NCI-H748 (cell line): ENCODE measurements at regions not wholly inside any gene's neighbourhood (a gene's known extent, or its start where the extent isn't known, plus 50 kb on each side); places are given as distances from the start of the nearest gene placed in this dataset.
"Not testable (repeated sequence)": the region's sequence is repeated elsewhere in the genome, so short reads cannot be mapped to it uniquely, and the experiment has no call there.

ENCODE experiments used
- DNase-seq: peaks from one replicate; lab custom pipeline; 2025; ENCODE audit not compliant: unreplicated experiment; lab: John Stamatoyannopoulos, UW

- no peak for DNase-seq
These were observed 207.7 kb downstream of the RAP2B start for GRCh38 chr3:153369561-153370374.

- no peak for DNase-seq
These were observed 208.7 kb downstream of the RAP2B start for GRCh38 chr3:153370680-153371079.

GRCh38 chr3:153372326-153372725, 210.3 kb downstream of the RAP2B start:
- DNase-seq: no peak

GRCh38 chr3:153373606-153374005, 211.6 kb downstream of the RAP2B start:
- DNase-seq: no peak

- DNase-seq: not testable (repeated sequence)
These were observed 216.3 kb downstream of the RAP2B start for GRCh38 chr3:153378366-153378765.

GRCh38 chr3:153379516-153379915, 217.5 kb downstream of the RAP2B start:
- DNase-seq: no peak

GRCh38 chr3:153385343-153385742, 223.3 kb downstream of the RAP2B start:
- no peak for DNase-seq

- no peak for DNase-seq
These were observed 230.3 kb downstream of the RAP2B start for GRCh38 chr3:153392363-153392762.

- no peak for DNase-seq
These were observed 232.0 kb downstream of the RAP2B start for GRCh38 chr3:153394017-153394416.

- DNase-seq: no peak
These were observed 234.6 kb downstream of the RAP2B start for GRCh38 chr3:153396581-153396980.

GRCh38 chr3:153397794-153398193, 235.8 kb downstream of the RAP2B start:
- no peak for DNase-seq

GRCh38 chr3:153399636-153400035, 237.6 kb downstream of the RAP2B start:
- no peak for DNase-seq

GRCh38 chr3:153400641-153401040, 238.6 kb downstream of the RAP2B start:
- no peak for DNase-seq

- no peak for DNase-seq
These were observed 242.1 kb downstream of the RAP2B start for GRCh38 chr3:153404157-153404556.

- DNase-seq: not testable (repeated sequence)
These were observed 243.3 kb downstream of the RAP2B start for GRCh38 chr3:153405320-153405719.

- DNase-seq: no peak
These were observed 248.5 kb downstream of the RAP2B start for GRCh38 chr3:153410517-153410916.

GRCh38 chr3:153414982-153415381, 253.0 kb downstream of the RAP2B start:
- no peak for DNase-seq

- DNase-seq: no peak
These were observed 260.3 kb downstream of the RAP2B start for GRCh38 chr3:153422314-153422713.

- not testable (repeated sequence) for DNase-seq
These were observed 261.8 kb downstream of the RAP2B start for GRCh38 chr3:153423820-153424219.

GRCh38 chr3:153426344-153426743, 264.3 kb downstream of the RAP2B start:
- DNase-seq: no peak

GRCh38 chr3:153426803-153427202, 264.8 kb downstream of the RAP2B start:
- DNase-seq: no peak

- DNase-seq: no peak
These were observed 267.8 kb downstream of the RAP2B start for GRCh38 chr3:153429821-153430220.

- DNase-seq: no peak
These were observed 269.1 kb downstream of the RAP2B start for GRCh38 chr3:153431076-153431475.
